Putamen (tissue), 1 donor: ENCODE measurements at regions not wholly inside any gene's neighbourhood (a gene's known extent, or its start where the extent isn't known, plus 50 kb on each side); places are given as distances from the start of the nearest gene placed in this dataset.

Experiments
- DNase-seq: peaks from one replicate; pipeline ENCODE4 v3.0.0-alpha.2; 2016; ENCODE audit warnings: low spot score

- DNase-seq: no peak
These were observed 380.0 kb downstream of the HHIPL2 start for GRCh38 chr1:222167896-222168295.

- no peak for DNase-seq
These were observed 380.8 kb downstream of the HHIPL2 start for GRCh38 chr1:222167111-222167510.

- no peak for DNase-seq
These were observed 382.3 kb downstream of the HHIPL2 start for GRCh38 chr1:222165629-222166028.

GRCh38 chr1:222163895-222164294, 384.0 kb downstream of the HHIPL2 start:
- DNase-seq: no peak

GRCh38 chr1:222161676-222162075, 386.2 kb downstream of the HHIPL2 start:
- DNase-seq: no peak

- no peak for DNase-seq
These were observed 390.3 kb downstream of the HHIPL2 start for GRCh38 chr1:222157612-222158011.

- DNase-seq: no peak
These were observed 398.3 kb upstream of the DUSP10 start for GRCh38 chr1:222140206-222140605.

GRCh38 chr1:222138095-222138494, 396.2 kb upstream of the DUSP10 start:
- DNase-seq: no peak

GRCh38 chr1:222136869-222137268, 395.0 kb upstream of the DUSP10 start:
- DNase-seq: no peak

- no peak for DNase-seq
These were observed 387.2 kb upstream of the DUSP10 start for GRCh38 chr1:222129041-222129440.

- no peak for DNase-seq
These were observed 385.8 kb upstream of the DUSP10 start for GRCh38 chr1:222127526-222128152.

GRCh38 chr1:222127096-222127495, 385.2 kb upstream of the DUSP10 start:
- no peak for DNase-seq

- DNase-seq: no peak
These were observed 384.2 kb upstream of the DUSP10 start for GRCh38 chr1:222126052-222126451.

- DNase-seq: no peak
These were observed 382.7 kb upstream of the DUSP10 start for GRCh38 chr1:222124602-222125001.

- no peak for DNase-seq
These were observed 381.2 kb upstream of the DUSP10 start for GRCh38 chr1:222123111-222123510.

- no peak for DNase-seq
These were observed 375.9 kb upstream of the DUSP10 start for GRCh38 chr1:222117809-222118208.

- DNase-seq: no peak
These were observed 372.8 kb upstream of the DUSP10 start for GRCh38 chr1:222114536-222115156.

GRCh38 chr1:222109836-222110235, 367.9 kb upstream of the DUSP10 start:
- DNase-seq: no peak

GRCh38 chr1:222107975-222108374, 366.1 kb upstream of the DUSP10 start:
- DNase-seq: no peak

- no peak for DNase-seq
These were observed 365.4 kb upstream of the DUSP10 start for GRCh38 chr1:222107267-222107666.

- no peak for DNase-seq
These were observed 364.5 kb upstream of the DUSP10 start for GRCh38 chr1:222106377-222106776.

GRCh38 chr1:222105861-222106260, 364.0 kb upstream of the DUSP10 start:
- DNase-seq: no peak

- no peak for DNase-seq
These were observed 363.5 kb upstream of the DUSP10 start for GRCh38 chr1:222105393-222105737.

- no peak for DNase-seq
These were observed 363.0 kb upstream of the DUSP10 start for GRCh38 chr1:222104694-222105392.
